COR-L47 (cell line): ENCODE measurements at regions not wholly inside any gene's neighbourhood (a gene's known extent, or its start where the extent isn't known, plus 50 kb on each side); places are given as distances from the start of the nearest gene placed in this dataset.
A peak's percentile ranks its signal among the peaks of the same experiment; 100 is the strongest.

Experiments
- DNase-seq: peaks from one replicate; lab custom pipeline; 2025; lab: John Stamatoyannopoulos, UW

GRCh38 chr14:65934070-65934435, 521.5 kb downstream of the FUT8 start:
- no peak for DNase-seq

- no peak for DNase-seq
Observed at GRCh38 chr14:65936342-65936975, 523.9 kb downstream of the FUT8 start.

GRCh38 chr14:65937079-65937959, 524.8 kb downstream of the FUT8 start:
- no peak for DNase-seq

DNA sequence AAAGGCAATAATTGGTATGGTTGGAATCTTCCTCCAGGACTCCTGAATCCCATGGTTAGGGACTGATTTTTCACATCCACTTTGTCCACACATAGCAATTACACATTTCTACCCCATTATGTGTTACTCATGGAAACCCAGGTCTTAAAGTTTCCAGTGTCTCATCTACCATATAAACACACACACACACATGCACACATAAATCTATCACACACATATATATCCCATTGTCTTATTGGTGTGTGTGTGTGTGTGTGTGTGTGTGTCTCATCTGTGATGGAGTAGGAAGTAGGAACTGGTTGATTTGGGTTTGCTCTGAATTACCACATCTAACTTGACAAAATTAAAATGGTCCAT, 525.4 kb downstream of the FUT8 start:
- no peak for DNase-seq

DNA sequence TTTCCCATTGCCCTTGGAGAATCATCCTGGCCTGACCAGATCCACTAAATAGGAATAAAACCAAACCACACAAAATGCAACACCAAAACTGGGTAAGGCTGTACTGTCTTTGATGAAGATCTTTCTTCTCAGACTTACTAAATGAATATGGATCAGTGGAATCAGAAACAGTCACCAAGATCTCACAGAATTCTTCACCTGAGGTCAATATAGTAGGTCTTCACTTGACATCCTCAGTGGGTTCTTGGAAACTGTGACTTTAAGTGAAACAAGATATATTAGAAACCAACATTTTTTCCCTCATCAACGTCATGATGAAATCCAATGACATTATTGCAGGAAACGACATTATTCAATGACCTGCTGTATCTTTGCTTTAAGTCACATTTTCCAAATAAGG, 526.2 kb downstream of the FUT8 start:
- no peak for DNase-seq

DNA sequence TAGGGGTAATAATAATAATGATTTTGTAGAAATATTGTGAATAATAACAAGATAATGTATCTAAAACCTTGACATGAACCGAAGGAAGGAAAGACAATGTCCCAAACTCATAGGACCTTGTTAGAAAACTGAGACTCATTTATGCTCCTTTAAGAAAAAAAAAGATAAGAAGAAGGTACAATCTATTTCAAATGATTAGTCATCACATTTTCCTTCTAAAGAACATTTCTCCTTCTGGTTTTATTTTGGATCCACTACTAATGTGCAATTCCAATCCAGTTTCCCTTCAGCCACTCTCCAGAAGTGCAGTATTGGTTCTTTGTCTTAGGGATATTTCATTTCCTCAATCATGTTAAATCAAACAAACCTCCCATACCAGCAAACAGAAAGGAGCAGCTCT, 526.7 kb downstream of the FUT8 start:
- DNase-seq, result no peak

GRCh38 chr14:65940056-65940735, 527.7 kb downstream of the FUT8 start:
- peak; percentile 30 for DNase-seq

- no peak for DNase-seq
Observed at GRCh38 chr14:65941091-65941490, 528.6 kb downstream of the FUT8 start.

- no peak for DNase-seq
Observed at GRCh38 chr14:65943150-65943549, 530.6 kb downstream of the FUT8 start.

DNA sequence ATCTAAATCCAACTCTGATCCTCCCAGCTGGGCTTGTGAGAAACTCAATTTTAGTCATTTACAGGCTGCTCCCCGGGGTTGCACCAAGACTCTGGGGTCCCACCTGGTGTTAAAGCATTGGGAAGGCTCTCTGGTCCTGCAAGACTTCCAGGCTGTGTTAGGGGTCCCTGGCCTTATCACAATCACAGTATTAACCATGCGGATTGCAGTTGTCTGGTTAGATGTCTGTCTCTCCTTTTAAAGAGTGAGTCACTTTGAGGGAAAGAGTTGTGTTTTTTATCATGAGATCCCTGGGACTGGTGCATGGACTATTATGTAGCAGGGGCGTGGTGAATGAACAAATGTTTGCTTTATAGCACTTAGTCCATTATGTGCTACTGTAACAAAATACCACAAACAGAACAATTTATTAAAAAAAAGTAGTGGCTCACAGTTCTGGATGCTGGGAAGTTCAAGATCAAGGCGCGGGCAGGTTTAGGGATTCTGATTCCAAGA, 531.4 kb downstream of the FUT8 start:
- no peak for DNase-seq

DNA sequence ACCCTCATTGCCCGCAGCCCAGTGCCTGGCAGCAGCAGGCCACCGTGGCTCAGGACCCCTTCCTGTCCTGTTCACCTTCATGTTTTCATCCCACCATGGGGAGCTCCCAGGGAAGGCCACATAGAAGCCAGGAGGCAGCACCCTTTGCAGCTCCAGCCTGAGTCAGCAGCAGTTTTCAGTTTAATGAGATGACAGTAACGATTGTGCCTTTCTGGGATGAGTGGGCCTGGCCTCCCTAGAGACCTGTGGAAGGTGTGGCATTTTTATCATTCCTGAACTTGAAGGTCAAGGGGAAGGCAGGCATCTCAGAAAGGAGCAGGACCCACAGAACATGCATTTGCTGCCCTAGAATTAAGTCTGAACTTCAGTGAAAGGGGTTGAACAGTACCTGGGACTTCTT, 532.8 kb downstream of the FUT8 start:
- no peak for DNase-seq

GRCh38 chr14:65946494-65946893, 534.0 kb downstream of the FUT8 start:
- DNase-seq, result no peak

- DNase-seq, result no peak
Observed at GRCh38 chr14:65948302-65948701, 535.8 kb downstream of the FUT8 start.

- peak; percentile 64 for DNase-seq
Observed at GRCh38 chr14:65949711-65950516, 536.3 kb upstream of the CCDC196 start.

- DNase-seq, result no peak
Observed at GRCh38 chr14:65954942-65955341, 531.2 kb upstream of the CCDC196 start.

DNA sequence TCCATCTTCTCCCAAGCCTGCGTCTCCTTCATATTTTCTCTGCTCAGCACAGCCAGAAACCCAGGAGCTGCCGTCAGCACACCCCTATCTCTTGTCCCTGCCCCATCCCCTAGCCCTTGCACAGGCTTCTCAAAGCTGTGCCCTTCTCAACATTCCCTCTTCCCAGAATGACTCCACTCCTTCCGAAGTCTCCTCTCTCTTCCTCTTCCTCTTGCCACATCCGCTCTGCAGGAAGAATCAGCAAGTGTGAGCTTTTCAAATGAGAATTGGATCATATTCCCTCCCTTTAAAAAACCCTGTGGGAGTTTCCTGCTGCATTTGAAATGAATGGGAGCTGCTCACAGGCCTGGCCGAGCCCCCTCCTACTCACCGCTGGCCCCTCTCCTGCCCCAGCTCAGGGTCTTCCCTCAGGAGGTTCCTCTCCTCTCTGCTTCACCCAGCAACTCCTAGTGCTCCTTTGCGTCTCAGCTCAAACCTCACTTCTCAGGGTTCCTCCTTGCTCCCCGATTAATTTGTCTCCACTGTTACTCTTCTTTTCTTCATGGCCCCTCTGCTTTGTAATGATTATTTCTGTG, 528.5 kb upstream of the CCDC196 start:
- no peak for DNase-seq

GRCh38 chr14:65958664-65959562, 527.3 kb upstream of the CCDC196 start:
- DNase-seq, result peak; percentile 20

DNA sequence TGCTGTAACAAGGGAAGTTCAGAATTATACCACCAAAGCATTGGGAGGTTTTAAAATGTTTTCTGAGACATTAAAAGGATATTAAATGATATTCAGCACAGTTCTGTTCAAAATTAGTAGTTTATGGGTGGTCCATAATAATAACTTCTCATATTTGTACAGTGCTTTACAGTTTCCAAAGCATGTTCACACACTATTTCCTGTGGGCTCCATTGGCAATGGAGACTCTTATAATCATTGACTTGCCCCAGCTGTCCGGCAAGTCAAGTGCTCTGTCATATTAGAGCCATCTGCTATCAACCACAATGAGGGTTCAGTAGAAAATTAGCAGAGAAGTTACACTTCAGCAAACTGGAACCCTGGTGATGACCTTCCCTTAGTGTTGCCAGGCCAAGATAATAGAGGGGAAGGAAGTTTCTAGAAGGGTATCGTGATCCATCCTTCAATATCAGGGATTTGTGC, 526.6 kb upstream of the CCDC196 start:
- DNase-seq, result no peak

DNA sequence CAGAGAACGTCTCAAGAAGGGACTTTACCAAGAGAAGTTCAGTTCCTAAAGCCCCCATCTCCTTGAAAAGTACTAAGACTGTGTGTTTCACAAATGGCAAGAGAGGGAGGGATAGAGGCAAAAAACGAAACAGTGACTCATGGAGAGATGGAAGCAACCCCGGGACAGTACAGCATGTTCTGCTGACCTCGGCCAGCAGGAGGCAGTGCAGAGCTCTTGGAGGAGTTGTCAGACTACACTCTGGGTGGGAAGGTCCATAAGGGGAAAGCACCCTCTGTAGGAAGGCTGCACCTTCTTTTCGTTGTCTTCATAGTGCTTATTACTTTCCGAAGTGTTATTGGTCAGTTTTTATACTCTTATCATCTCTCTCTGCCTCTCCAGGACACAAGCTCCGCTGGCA, 525.2 kb upstream of the CCDC196 start:
- DNase-seq, result no peak

DNA sequence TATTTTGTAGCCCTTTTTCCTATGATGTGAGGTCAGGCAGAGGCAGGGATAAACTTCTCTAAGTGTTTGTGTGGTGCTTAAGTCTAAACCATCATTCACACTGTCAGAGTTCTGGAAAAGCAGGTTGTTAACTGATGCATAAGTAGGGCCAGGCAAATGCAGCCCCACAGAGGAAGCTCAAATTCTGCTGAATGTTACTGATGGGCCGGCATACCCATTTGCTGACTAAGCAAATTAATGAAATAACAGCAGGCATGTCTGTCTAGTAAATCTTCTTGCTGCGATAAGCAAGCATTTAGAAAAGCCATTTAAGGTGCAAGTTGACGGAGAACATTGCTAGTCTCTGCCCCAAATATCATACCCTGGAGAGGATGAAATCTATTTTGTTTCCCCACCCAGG, 523.2 kb upstream of the CCDC196 start:
- no peak for DNase-seq

DNA sequence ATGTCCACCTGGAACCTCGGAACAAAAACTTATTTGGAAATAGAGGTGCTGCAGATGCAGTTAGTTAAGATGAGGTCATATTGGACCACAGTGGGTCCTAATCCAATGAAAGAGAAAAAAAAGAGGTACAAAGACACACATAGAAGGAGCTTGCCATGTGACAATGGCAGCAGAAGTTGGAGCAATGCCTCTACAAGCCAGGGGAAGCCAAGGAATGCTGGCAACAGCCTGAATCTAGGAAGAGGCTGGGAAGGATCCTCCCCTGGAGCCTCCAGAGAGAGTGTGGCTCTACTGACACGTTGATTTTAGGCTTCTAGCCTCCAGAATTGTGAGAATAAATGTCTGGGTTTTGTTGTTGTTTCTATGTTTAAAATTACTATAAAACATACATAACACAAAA, 521.8 kb upstream of the CCDC196 start:
- DNase-seq, result no peak
